ENCODE measurements at regions not wholly inside any gene's neighbourhood (a gene's known extent, or its start where the extent isn't known, plus 50 kb on each side); places are given as distances from the start of the nearest gene placed in this dataset.

DNA sequence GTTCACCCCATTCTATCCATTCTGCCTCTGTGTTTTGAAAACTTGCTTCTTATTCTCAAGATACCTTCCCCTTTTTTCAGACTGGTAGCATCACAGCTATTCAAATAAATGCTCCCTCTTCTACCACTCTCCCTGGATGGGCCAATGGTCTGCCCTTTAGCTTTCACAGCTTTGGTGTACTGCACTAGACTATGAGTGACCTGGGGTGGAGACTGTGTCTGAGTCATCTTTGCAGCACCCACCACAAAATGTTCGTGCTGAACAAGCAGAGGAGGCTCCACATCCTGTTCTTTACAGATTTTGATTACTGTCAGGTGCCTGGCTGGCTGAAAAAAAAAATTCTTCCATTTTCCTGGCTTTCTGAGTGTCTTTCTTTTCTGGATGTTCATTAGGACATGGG, 1104.1 kb upstream of the TMEM132C start (continued):
- no peak for TF ChIP-seq ZSCAN29 (IDR thresholded peaks at IDR 0.05)
- TF ChIP-seq CUX1 (IDR thresholded peaks at IDR 0.05; ENCODE audit: insufficient replicate concordance, low read depth, low read length): no peak
- no peak for TF ChIP-seq CBX3 (IDR thresholded peaks at IDR 0.05; ENCODE audit: borderline replicate concordance, low read depth)
- TF ChIP-seq TBL1XR1 (IDR thresholded peaks at IDR 0.05; ENCODE audit: low read depth, low read length): no peak
- no peak for TF ChIP-seq POLR2AphosphoS2 (IDR thresholded peaks at IDR 0.05; ENCODE audit: low read depth, low read length)
- TF ChIP-seq KDM1A (IDR thresholded peaks at IDR 0.05; ENCODE audit: borderline replicate concordance): no peak
- no peak for TF ChIP-seq WRNIP1 (IDR thresholded peaks at IDR 0.05; ENCODE audit: borderline replicate concordance, low read depth, low read length)
- no peak for TF ChIP-seq NR2C2 (IDR thresholded peaks at IDR 0.05; ENCODE audit: borderline replicate concordance, control insufficient read depth, insufficient read length, low read depth)
- TF ChIP-seq EP300 (IDR thresholded peaks at IDR 0.05; ENCODE audit: borderline replicate concordance in 1 of 2, control insufficient read depth in 1 of 2, low read depth in 2 of 2, low read length in 2 of 2): no peak
- TF ChIP-seq BRCA1 (IDR thresholded peaks at IDR 0.05; ENCODE audit: low read depth, low read length): no peak
- no peak for TF ChIP-seq BCLAF1 (IDR thresholded peaks at IDR 0.05)
